ENCODE measurements at regions not wholly inside any gene's neighbourhood (a gene's known extent, or its start where the extent isn't known, plus 50 kb on each side); places are given as distances from the start of the nearest gene placed in this dataset.
"Not testable (repeated sequence)": the region's sequence is repeated elsewhere in the genome, so short reads cannot be mapped to it uniquely, and the experiment has no call there.

DNA sequence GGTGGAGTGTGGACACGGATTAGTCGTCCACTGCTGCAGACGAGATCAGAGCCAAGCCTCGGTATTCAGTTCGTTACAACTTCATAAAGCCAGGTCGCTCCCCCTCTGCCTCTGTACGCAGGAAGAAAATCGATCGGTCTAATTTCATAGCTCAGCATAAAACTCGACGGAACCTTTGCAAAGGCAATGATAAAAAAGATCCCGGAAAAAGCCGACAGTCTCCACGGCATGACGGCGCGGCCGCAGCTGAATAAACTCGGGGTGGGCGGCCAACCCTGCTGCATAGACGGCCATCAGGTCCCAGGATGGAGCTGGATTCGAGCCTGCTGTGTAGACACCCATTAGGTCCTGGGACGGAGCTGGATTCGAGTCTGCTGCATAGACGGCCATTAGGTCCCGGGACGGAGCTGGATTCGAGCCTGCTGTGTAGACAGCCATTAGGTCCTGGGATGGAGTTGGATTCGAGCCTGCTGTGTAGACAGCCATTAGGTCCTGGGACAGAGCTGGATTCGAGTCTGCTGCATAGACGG is 113.8 kb upstream of the PPP2R3B start:
- no peak for DNase-seq

DNA sequence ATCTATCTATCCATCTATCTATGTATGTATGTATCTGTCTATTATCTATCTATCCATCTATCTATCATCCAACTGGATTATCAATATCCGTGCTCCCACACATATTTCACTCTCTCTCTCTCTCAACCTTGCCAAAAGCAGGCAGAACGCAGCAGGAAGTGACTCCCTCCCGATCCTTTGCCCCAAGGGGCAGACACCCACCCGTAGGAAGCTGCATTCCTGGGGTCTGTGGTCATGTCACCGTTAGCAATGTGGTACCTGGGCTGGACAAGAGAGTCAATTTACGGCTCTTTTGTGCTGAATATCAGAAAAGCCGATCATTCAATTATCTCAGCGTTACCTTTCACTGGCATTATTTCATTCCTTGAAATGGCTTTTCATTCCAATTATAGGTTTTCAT is 119.6 kb upstream of the PPP2R3B start:
- no peak for DNase-seq

DNA sequence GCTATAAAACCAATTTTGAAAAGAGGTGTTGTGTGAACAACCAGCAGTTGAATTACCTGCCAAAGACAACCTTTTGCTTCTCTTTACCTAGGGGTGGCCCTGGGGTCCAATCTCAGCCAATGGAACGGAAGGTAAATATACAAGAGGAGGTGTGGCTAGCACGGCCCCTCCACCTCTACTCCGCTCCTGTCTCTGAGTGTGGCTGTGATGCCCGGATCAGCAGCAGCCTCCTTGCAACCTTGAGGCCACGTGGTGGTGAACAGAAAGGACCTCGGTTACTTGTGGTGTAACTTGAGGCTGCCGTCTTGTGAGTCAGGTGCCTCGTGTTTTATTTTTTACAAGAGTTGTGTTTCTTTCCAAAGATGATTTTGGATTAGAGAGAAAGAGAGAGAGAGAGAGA is 121.5 kb upstream of the PPP2R3B start:
- no peak for DNase-seq

DNA sequence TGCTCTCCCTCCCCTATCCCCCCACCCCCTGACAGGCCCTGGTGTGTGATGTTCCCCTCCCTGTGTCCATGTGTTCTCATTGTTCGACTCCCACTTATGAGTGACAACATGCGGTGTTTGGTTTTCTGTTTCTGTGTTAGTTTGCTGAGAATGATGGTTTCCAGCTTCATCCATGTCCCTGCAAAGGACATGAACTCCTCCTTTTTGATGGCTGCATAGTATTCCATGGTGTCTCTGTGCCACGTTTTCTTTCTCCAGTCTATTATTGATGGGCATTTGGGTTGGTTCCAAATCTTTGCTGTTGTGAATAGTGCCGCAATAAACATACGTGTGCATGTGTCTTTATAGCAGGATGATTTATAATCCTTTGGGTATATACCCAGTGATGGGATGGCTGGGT is 121.8 kb upstream of the SHOX start:
- not testable (repeated sequence) for DNase-seq

DNA sequence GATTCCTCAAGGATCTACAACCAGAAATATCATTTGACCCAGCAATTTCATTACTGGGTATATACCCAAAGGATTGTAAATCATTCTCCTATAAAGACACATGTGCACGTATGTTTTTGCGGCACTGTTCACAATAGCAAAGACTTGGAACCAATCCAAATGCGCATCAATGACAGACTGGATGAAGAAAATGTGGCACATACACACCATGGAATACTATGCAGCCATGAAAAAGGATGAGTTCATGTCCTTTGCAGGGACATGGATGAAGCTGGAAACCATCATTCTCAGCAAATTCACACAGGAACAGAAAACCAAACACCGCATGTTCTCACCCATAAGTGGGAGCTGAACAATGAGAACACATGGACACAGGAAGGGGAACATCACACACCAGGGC is 119.5 kb upstream of the SHOX start:
- not testable (repeated sequence) for DNase-seq

DNA sequence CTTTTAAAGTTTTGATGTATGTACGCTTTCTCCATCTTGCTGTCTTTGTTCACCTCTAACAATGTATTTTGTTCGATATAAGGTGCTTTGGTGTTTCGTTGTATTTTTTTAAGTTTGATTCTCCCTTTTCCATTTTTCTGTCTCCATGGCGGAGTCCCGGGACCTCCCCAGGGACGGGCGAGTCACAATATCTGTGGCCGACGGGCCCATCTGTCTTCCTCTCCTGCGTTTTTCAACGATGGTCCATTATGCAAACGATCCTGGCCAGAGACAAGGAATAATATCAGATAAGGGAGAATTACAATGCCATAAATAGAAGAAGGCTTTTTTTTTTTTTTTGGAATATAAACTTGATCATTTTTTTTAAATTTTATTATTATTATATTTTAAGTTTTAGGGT is 112.3 kb upstream of the SHOX start:
- DNase-seq: no peak

DNA sequence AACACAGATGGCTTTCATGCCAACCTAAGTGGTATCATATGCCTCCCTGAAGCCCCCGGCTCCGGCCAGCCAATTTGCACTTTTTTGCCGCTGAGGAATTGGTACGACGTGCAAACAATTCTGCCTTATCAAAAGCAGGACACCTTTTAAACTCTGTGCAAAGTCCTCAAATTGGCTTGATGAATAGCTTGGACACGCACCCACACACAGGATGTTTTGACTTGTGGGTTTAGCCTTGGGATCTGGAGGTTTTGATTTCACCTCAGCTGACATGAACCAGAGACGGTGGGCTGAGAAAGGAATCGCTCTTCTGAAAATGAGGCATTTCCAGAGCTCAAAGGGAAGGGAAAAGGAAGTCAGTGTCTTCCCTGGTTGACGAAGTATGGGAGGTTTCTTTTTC is 110.8 kb upstream of the SHOX start:
- DNase-seq: no peak

DNA sequence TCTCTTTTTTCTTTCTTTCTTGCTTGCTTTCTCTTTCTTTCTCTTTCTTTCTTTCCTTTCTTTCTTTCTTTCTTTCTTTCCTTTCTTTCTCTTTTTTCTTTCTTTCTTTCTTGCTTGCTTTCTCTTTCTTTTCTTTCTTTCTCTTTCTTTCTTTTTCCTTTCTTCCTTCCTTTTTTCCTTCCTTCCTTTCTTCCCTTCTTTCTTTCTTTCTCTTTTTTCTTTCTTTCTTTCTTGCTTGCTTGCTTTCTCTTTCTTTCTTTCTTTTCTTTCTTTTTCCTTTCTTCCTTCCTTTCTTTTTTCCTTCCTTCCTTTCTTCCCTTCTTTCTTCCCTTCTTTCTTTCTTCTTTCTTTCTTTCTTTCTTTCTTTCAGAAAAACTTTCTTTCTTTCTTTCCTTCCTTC is 108.1 kb upstream of the SHOX start:
- no peak for DNase-seq

DNA sequence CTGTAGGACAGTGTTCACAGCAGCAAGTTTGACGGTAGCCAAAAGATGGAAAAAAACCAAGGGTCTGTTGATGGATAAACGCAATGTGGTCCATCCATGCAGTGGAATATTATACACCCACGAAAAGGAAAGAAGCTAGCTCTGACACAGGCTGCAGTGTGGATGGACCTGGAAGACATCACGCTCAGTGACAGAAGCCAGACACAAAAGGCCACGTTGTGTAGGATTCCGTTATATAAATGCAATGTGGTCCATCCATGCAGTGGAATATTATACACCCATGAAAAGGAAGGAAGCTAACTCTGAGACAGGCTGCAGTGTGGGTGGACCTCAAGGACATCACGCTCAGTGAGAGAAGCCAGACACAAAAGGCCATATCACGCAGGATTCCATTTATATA is 105.5 kb upstream of the SHOX start:
- DNase-seq: no peak

DNA sequence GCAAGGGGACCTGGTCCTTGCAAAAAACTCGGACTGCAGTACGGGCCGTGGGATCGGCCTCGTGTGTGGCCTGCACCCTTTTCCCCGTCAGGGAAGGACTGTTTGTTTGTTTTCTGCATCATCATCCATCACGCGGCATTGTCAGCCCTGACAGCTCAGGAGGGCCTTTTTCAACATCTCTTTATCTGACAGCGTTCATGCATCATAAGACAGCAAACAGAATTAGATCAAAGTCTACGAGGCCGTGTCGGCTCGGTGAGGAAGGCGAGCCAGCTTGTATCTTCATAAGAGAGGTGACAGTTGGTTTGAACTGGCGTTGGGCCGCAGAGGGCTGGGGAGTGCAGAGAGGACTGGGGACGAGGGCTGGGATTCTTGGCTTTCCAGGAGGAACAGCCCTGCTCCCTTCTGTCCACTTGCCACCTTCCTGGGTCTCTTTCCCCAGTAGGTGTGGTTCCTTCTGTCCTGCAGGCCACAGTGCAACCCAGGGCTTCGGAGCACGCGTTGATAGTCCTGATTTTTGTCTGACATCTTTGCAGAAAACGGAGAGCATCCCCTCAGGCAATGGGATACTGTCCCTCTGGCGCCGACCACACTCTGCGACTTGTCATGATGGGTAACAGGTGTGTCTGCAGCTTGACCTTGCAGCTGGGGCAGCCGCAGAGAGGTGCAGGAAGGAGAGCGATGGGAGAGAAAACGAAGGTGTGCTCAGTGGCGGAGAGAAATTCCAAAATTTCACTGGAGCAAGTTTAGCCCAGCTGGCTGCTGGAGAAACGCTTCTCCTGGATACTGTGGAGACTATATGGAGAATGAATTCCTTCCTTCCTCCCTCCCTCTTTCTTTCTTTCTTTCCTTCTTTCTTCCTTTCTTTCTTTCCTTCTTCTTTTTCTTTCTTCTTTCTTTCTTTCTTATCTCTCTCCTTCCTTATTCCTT is 104.0 kb upstream of the SHOX start:
- no peak for DNase-seq

DNA sequence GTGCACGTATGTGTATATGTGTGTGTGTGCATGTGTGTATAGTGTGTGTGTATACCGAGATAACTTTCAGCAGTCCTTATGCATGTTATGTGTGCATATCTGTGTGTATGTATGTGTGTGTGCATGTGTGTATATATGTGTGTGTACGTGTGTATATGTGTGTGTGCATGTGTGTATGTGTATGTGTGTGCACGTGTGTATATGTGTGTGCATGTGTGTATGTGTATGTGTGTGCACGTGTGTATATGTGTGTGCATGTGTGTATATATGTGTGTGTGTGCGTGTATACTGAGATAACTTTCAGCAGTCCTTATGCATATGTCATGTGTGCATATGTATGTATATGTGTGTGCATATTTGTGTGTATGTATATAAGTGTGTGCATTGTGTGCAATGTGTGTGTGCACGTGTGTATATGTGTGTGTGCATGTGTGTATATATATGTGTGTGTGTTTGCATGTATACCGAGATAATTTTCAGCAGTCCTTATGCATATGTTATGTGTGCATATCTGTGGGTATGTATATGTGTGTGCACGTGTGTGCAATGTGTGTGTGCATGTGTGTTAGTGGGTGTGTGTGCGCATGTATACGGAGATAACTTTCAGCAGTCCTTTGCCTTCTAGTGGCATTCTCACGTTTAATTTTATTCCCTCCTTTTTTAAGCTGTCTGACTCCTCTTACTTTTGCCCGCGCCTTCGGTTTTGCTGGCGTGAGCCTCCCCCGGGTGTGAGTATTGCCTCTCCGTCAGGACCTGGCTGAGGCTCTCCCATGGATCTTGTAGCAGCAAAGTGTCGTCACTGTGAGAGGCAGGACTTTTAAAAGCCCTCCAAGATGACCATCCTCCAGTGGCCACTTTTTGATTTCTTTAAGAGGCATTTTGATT is 99.6 kb upstream of the SHOX start:
- no peak for DNase-seq

DNA sequence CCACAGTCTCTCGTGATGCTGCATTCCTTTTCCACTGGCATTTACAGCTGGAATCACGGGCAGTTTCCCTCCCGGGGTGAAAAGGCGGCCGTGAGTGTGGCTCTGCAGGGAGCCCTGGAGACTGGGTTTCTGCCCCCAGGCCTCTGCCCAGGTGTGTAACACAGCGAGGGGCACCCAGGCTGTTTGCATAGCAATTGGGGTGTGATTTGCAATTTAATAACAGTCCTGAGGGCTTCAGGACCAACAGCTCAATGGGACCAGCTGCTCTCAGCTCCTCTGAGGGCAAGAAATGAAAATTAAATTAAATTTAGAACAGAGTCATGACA is 99.0 kb upstream of the SHOX start:
- no peak for DNase-seq

DNA sequence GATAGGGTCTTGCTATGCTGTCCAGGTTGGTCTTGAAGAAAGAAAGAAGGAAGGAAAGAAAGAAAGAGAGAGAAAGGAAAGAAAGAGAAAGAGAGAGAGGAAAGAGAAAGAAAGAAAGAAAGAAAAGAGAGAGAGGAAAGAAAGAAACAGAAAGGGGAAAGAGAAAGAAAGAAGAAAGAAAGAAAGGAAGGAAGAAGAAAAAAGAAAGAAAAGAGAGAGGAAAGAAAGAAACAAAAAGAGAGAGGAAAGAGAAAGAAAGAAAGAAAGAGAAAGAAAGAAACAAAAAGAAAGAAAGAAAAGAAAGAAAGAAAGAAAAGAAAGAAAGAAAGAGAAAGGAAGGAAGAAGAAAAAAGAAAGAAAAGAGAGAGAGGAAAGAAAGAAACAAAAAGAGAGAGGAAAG is 95.8 kb upstream of the SHOX start:
- DNase-seq: no peak

DNA sequence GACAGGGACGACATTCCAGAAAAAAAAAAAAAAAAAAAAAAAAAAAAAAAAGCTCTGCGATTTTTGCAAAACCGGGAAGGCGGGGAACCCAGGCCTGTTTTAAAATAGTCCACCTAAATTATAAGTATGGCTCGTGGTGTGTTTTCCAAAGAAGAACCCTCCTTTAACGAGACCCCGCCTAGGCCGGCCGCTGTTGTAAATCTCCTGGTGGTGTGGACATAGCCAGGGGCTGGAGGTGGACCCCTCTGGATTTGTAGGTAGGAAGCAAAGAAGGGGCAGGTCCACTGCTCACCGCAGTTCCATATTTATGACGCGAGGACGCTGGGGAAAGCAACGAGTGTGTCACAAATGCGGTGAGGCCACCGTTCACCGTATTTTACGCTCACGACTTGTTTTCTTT is 94.0 kb upstream of the SHOX start:
- no peak for DNase-seq

DNA sequence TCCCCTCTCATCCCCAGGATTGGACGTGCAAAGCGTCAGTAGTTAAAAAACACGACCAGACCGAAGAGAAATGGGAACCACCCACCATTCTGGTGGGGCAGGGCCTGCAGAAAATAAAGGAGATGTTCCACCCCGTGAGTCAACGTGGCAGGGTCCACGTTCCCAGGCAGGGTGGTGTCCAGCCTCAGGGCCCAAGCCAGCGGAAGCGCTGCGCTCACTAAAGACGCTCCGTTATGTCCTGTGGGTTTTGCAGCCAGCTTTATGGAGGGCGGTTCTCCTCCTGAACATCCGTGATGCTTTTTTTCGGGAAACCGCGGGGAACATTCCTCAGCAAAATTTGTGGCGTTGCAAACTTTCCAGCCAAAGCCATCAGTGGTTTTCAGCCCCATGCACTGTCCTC is 93.4 kb upstream of the SHOX start:
- no peak for DNase-seq

DNA sequence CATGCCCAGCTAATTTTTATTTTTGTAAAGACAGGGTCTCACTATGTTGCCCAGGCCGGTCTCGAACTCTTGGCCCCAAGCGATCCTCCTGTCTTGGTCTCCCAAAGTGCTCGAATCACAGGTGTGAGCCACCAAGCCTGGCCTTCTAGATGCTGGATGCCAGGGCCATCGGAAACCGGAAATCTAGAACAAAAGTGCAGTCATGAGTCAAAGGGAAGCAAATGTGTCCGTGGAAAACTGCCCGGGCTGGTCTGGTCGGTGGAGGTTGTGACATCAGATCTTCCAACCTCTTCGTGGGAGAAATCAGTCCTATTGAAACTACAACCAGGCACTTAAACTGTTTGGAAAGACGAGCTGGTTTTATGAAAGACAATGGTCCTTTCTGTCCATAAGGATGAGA is 92.3 kb upstream of the SHOX start:
- no peak for DNase-seq

DNA sequence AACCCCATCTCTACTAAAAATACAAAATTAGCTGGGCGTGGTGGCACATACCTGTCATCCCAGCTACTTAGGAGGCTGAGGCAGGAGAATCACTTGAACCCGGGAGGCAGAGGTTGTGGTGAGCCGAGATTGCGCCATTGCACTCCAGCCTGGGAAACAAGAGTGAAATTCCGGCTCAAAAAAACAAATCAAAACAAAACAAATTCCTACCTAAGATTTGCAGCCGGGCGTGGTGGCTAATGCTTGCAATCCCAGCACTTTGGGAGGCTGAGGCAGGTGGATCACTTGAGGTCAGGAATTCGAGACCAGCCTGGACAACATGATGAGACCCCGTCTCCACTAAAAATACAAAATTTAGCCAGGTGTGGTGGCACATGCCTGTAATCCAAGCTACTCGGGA is 89.6 kb upstream of the SHOX start:
- not testable (repeated sequence) for DNase-seq

DNA sequence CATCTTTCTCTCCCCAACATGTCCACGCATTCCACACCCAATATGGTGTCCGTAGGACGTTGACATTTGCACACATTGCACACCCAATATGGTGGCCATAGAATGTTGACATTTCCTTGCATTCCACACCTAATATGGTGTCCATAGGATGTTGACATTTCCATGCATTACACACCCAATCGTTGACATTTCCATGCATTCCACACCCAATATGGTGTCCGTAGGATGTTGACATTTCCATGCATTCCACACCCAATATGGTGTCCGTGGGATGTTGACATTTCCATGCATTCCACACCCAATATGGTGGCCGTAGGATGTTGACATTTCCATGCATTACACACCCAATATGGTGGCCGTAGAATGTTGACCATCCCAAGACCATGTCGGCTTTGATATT is 88.4 kb upstream of the SHOX start:
- DNase-seq: no peak

DNA sequence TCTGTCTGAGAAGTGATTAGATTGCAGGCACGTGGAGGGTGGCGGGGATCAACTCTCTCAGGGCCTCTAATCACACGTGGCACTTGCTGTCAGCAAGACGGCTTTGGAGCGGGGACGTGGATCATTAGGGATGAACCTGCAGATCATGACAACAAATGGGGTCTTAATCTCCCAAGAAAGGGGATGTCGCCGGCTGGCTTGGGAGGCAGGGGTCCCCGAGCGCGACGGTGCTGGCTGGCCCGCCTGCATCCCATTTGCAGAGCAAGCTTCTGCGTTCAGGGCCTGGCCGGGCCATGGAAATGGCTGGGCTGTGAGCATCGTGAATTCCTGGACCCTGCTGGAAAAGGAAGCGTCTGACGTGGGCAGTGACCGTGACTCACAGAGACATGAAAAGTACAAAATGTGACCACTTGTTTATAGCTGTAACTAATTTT is 85.1 kb upstream of the SHOX start:
- DNase-seq: peak; percentile 13

DNA sequence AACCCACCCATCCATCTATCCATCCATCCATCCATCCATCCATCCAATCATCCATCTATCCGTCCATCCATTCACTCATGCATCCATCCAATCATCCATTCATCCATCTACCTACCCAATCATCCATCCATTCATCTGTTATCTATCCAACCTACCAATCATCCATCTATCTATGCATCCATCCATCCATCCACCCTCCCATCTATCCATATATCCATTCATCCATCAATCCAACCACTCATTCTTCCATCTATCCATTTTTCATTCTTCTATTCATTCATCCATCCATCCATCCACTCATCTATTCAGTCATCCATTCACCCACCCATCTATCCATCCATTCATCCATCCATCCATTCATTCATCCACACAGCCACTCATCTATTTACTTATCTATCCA is 80.1 kb upstream of the SHOX start:
- DNase-seq: no peak

DNA sequence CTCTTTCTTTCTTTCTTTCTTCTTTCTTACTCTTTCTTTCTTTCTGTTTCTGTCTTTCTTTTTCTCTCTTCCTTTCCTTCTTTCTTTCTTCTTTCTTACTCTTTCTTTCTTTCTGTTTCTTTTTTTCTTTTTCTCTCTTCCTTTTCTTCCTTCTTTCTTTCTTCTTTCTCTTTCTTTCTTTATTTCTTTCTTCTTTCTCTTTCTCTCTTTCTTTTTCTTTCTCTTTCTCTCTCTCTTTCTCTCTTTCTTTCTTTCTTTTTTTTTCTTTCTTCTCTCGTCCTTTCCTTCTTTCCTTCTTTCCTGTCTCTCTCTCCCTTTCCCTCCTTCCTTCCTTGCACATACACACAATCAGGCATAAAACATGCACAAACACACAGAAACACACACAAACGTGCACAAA is 79.3 kb upstream of the SHOX start:
- DNase-seq: no peak

DNA sequence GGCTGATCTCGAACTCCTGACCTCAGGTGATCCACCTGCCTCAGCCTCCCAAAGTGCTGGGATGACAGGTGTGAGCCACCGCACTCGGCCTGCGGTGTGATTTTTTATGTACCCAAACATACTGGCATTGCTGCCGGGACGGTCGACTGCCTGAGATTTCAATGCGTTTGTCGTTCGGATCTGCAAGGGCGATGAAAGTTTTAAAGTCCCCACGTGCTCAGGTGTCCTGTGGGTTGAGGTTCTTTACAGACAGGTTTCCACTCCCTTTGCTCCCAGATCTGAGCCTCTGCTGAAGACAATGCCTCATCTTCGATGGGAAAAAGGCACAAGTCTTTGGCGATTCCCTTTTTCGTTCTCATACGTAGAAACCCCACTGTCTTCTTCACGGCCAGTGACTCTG is 78.1 kb upstream of the SHOX start:
- DNase-seq: no peak

DNA sequence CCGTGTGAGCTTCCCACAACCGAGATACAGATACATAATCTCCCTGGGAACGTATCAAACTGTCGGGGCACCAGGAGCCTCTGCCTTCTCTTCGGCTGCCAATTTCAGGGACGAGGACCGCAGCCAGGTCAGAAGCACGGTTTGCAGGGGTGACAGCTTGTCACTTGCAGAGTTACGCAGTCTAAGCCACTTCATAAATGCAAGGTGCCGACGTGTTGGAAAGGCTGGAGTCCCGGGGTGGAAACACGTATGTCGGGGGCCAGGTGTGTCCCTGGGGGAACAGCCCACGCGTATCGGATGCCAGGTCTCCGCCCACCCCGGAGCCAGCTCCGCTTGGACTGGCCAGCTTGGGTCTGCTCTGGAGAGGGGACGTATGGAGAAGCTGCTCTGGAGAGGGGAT is 76.3 kb upstream of the SHOX start:
- no peak for DNase-seq
